Kidney (tissue), 13 donors: ENCODE measurements at regions not wholly inside any gene's neighbourhood (a gene's known extent, or its start where the extent isn't known, plus 50 kb on each side); places are given as distances from the start of the nearest gene placed in this dataset.
A peak's percentile ranks its signal among the peaks of the same experiment; 100 is the strongest.

Experiments
- DNase-seq, 5 donors: peaks; one replicate each; pipeline ENCODE4 v3.0.0-alpha.2; 2013 to 2020
- FAIRE-seq: peaks from 2 replicates; lab custom pipeline; 2012; peaks lifted over from hg19 to GRCh38; lab: Jason Lieb, UNC
- H3K27ac ChIP-seq, 2 donors: one replicate each; pipeline ENCODE4 v1.7.0; 2013; ENCODE audit warnings: low read depth in 2 of 2, low read length in 2 of 2, inconsistent platforms in 1 of 2
- H3K27me3 ChIP-seq: one replicate; pipeline ENCODE4 v1.7.1; 2013; ENCODE audit warnings: low read length, inconsistent platforms; ENCODE audit not compliant: control insufficient read depth, insufficient read depth
- H3K36me3 ChIP-seq, 3 donors: one replicate each; pipeline versions ENCODE4 v1.7.0 to v1.7.1; 2013; ENCODE audit warnings: low read length in 3 of 3, control low read depth in 1 of 3, inconsistent platforms in 1 of 3; ENCODE audit not compliant: insufficient read depth in 3 of 3, control insufficient read depth in 2 of 3
- H3K4me1 ChIP-seq, 3 donors: one replicate each; pipeline versions ENCODE4 v1.7.0 to v1.7.1; 2013; ENCODE audit warnings: low read length in 3 of 3, inconsistent platforms in 1 of 3, low read depth in 1 of 3; ENCODE audit not compliant: control insufficient read depth in 2 of 3, insufficient read depth in 2 of 3
- H3K4me3 ChIP-seq, 3 donors: one replicate each; pipeline versions ENCODE4 v1.7.0 to v1.8.1; 2013; ENCODE audit warnings: low read length in 3 of 3, control low read depth in 1 of 3, inconsistent platforms in 1 of 3
- H3K9ac ChIP-seq, 3 donors: one replicate each; pipeline versions ENCODE4 v1.7.0 to v1.7.1; 2013; ENCODE audit warnings: low read length in 3 of 3, control low read depth in 1 of 3, inconsistent platforms in 1 of 3
- H3K9me3 ChIP-seq, 3 donors: one replicate each; pipeline versions ENCODE4 v1.7.0 to v1.7.1; 2013; ENCODE audit warnings: low read length in 3 of 3, control low read depth in 1 of 3, inconsistent platforms in 1 of 3; ENCODE audit not compliant: control insufficient read depth in 2 of 3, insufficient read depth in 1 of 3
- CTCF ChIP-seq: IDR thresholded peaks from 3 replicates; pipeline ENCODE4 v1.5.1; 2012; ENCODE audit warnings: mild to moderate bottlenecking, moderate library complexity, borderline replicate concordance; ENCODE audit not compliant: insufficient read depth; ENCODE audit errors: extremely low read depth
- intact Hi-C: fragments of 100-400 bp; cut with DNase I; formaldehyde crosslinking; loops from one replicate; pipeline ENCODE4 v1.11.1; 2022
- donor health status: control.
- donor health status: control.
- donor health status: control.
- donor health status: control.
- donor health status: control.
- donor health status: DM: yes; HTN: yes; CAD: no.
- donor health status: Normal renal cell carcinoma (clear cell type).

GRCh38 chr1:30360753-30361152, 362.6 kb downstream of the MATN1 start:
- H3K27me3 ChIP-seq, result no peaks in the 10 kb centered on the region
- H3K36me3 ChIP-seq, result no peaks in the 10 kb centered on the region
- H3K4me3 ChIP-seq, result no peak overlapping the region
- DNase-seq (no peak), FAIRE-seq (no peak)
- no peak overlapping the region for H3K27ac ChIP-seq
- no peak for TF ChIP-seq CTCF
- no peaks in the 10 kb centered on the region for H3K9me3 ChIP-seq
- H3K9ac ChIP-seq, result no peak overlapping the region
- intact Hi-C loops, result no loop called here
- H3K4me1 ChIP-seq, result no peaks in the 10 kb centered on the region

- Histone ChIP-seq H3K4me1 (no peaks in the 10 kb centered on the region), H3K27ac (no peak overlapping the region), H3K36me3 (no peaks in the 10 kb centered on the region), H3K9ac (no peak overlapping the region), H3K4me3 (no peak overlapping the region), H3K27me3 (no peaks in the 10 kb centered on the region), H3K9me3 (no peaks in the 10 kb centered on the region)
- FAIRE-seq (no peak), DNase-seq (no peak)
- intact Hi-C loops, result no loop called here
- no peak for TF ChIP-seq CTCF
Observed at GRCh38 chr1:30360281-30360680, 363.1 kb downstream of the MATN1 start.

GRCh38 chr1:30359539-30360220, 363.7 kb downstream of the MATN1 start:
- FAIRE-seq (no peak), DNase-seq (no peak)
- no peak overlapping the region for H3K9ac ChIP-seq
- TF ChIP-seq CTCF, result no peak
- H3K27me3 ChIP-seq, result no peaks in the 10 kb centered on the region
- no peaks in the 10 kb centered on the region for H3K9me3 ChIP-seq
- no peak overlapping the region for H3K4me3 ChIP-seq
- no peaks in the 10 kb centered on the region for H3K36me3 ChIP-seq
- H3K4me1 ChIP-seq, result no peaks in the 10 kb centered on the region
- intact Hi-C loops, result no loop called here
- H3K27ac ChIP-seq, result no peak overlapping the region

GRCh38 chr1:30358500-30358899, 364.9 kb downstream of the MATN1 start:
- Histone ChIP-seq H3K4me1 (no peaks in the 10 kb centered on the region), H3K4me3 (no peak overlapping the region), H3K9ac (no peak overlapping the region), H3K27ac (no peak overlapping the region), H3K27me3 (no peaks in the 10 kb centered on the region), H3K36me3 (no peaks in the 10 kb centered on the region), H3K9me3 (no peaks in the 10 kb centered on the region)
- FAIRE-seq (no peak), DNase-seq (peak in 3 of 5 donors; percentile 41 to 73 (median 58))
- intact Hi-C loops, result no loop called here
- TF ChIP-seq CTCF, result no peak
